HepG2 (cell line): ENCODE measurements at regions not wholly inside any gene's neighbourhood (a gene's known extent, or its start where the extent isn't known, plus 50 kb on each side); places are given as distances from the start of the nearest gene placed in this dataset.

ENCODE experiments used
- ATAC-seq: fragments of 200-7000 bp; cut with Tn5 transposase; 3 replicates; pipeline ENCODE4 v1.9.1; 2020; ENCODE audit warnings: mild to moderate bottlenecking, moderate library complexity
- BruUV-seq: library from RNA; stranded (reverse); fragments of 400-500 nt; replicated peaks from 2 replicates; lab custom pipeline; 2021; lab: Mats Ljungman, UMichigan
- CTCF ChIA-PET: fragments of 300-600 bp; formaldehyde crosslinking; extraction: SDS; loops from one replicate; lab custom pipeline; 2021; ENCODE audit warnings: low total read pairs, inconsistent platforms, low intra/inter-chr PET ratio; lab: Yijun Ruan, JAX
- POLR2A ChIA-PET: fragments of 350-600 bp; sonication (Branson Sonifier 250); formaldehyde crosslinking; loops from one replicate; lab custom pipeline; 2020; ENCODE audit warnings: antibody characterized with exemption, inconsistent platforms; lab: Yijun Ruan, JAX
- DNase-seq: peaks from one replicate; pipeline ENCODE4 v3.0.0-alpha.2; 2015; ENCODE audit warnings: low spot score
- FAIRE-seq: peaks from 3 replicates; lab custom pipeline; 2011; peaks lifted over from hg19 to GRCh38; lab: Jason Lieb, UNC
- H2AFZ ChIP-seq: one replicate; pipeline ENCODE4 v1.6.1; 2011; ENCODE audit warnings: low read length, inconsistent platforms
- H3K27ac ChIP-seq: fragments of 300-600 bp; 3 replicates; pipeline ENCODE4 v1.8.0; 2011; ENCODE audit warnings: mixed run types, mild to moderate bottlenecking, mixed read lengths, low read length, inconsistent platforms; ENCODE audit not compliant: insufficient read depth; ENCODE audit errors: extremely low read length
- H3K27me3 ChIP-seq, 2 experiments: fragments of 200-600 bp in 1 of 2; 2 replicates in 1 of 2; 3 replicates in 1 of 2; pipeline versions ENCODE4 v1.6.0 to v1.8.0; 2011; ENCODE audit warnings: low read length in 2 of 2, mild to moderate bottlenecking in 2 of 2, moderate library complexity in 2 of 2, inconsistent platforms in 1 of 2; ENCODE audit not compliant: insufficient read depth in 2 of 2, control insufficient read depth in 1 of 2
- H3K36me3 ChIP-seq, 2 experiments: fragments of 200-600 bp in 1 of 2; replicated peaks in 1 of 2; 2 replicates in 1 of 2; 3 replicates in 1 of 2; pipeline versions ENCODE4 v1.5.1 to v1.8.0; 2011; ENCODE audit warnings: low read length in 2 of 2, inconsistent platforms in 1 of 2; ENCODE audit not compliant: insufficient read depth in 2 of 2, control insufficient read depth in 1 of 2
- H3K4me1 ChIP-seq: 2 replicates; pipeline ENCODE4 v1.5.1; 2012; ENCODE audit warnings: low read length, inconsistent platforms; ENCODE audit not compliant: insufficient read depth
- H3K4me2 ChIP-seq: 2 replicates; pipeline ENCODE4 v1.6.0; 2011; ENCODE audit warnings: low read depth, low read length, inconsistent platforms
- H3K4me3 ChIP-seq, 3 experiments: fragments of 200-600 bp in 1 of 3; sonication (generic), shearing (Covaris generic) in 1 of 3; replicated peaks in 1 of 3; 2 replicates each; pipeline ENCODE4 v1.5.1; 2011 to 2016; ENCODE audit warnings: low read length in 3 of 3, inconsistent platforms in 2 of 3, low read depth in 2 of 3, mild to moderate bottlenecking in 2 of 3, control low read depth in 1 of 3, mixed read lengths in 1 of 3; ENCODE audit not compliant: insufficient read depth in 1 of 3
- H3K79me2 ChIP-seq: one replicate; pipeline ENCODE4 v1.6.1; 2011; ENCODE audit warnings: low read length, inconsistent platforms; ENCODE audit not compliant: insufficient read depth
- H3K9ac ChIP-seq: 2 replicates; pipeline ENCODE4 v1.6.0; 2011; ENCODE audit warnings: mild to moderate bottlenecking, low read depth, low read length, inconsistent platforms; ENCODE audit not compliant: insufficient read depth
- H3K9me3 ChIP-seq: 2 replicates; pipeline ENCODE4 v1.5.1; 2012; ENCODE audit warnings: mild to moderate bottlenecking, low read length
- H4K20me1 ChIP-seq: 2 replicates; pipeline ENCODE4 v1.6.0; 2011; ENCODE audit warnings: inconsistent platforms, mild to moderate bottlenecking, low read length, moderate library complexity; ENCODE audit not compliant: insufficient read depth
- BRF2 ChIP-seq: sonication (generic); formaldehyde crosslinking; IDR thresholded peaks from 2 replicates; pipeline ENCODE4 v1.8.1; 2022; ENCODE audit warnings: mild to moderate bottlenecking, missing genetic modification reagents
- CBX5 ChIP-seq: sonication (generic); formaldehyde crosslinking; IDR thresholded peaks from 2 replicates; pipeline ENCODE4 v1.4.0; 2020; ENCODE audit warnings: missing genetic modification reagents, borderline replicate concordance
- DMAP1 ChIP-seq: IDR thresholded peaks from 2 replicates; pipeline ENCODE4 v1.6.1; 2016
- DRAP1 ChIP-seq: IDR thresholded peaks from 2 replicates; pipeline ENCODE4 v1.6.1; 2016; ENCODE audit warnings: missing genetic modification reagents, missing compliant biosample characterization
- HNRNPLL ChIP-seq: fragments of 200-400 bp; formaldehyde crosslinking; IDR thresholded peaks from 2 replicates; pipeline ENCODE4 v1.6.1; 2017; ENCODE audit warnings: mild to moderate bottlenecking, low read depth, low read length; ENCODE audit not compliant: poor library complexity, severe bottlenecking
- JUND ChIP-seq: sonication (generic); formaldehyde crosslinking; IDR thresholded peaks from 2 replicates; pipeline ENCODE4 v1.8.0; 2022; ENCODE audit warnings: mild to moderate bottlenecking, missing genetic modification reagents
- KDM6A ChIP-seq: IDR thresholded peaks from 2 replicates; pipeline ENCODE4 v1.6.1; 2016; ENCODE audit warnings: low read depth
- MTF1 ChIP-seq: sonication (generic); formaldehyde crosslinking; IDR thresholded peaks from 2 replicates; pipeline ENCODE4 v1.5.0; 2020; ENCODE audit warnings: missing genetic modification reagents
- NCOA2 ChIP-seq: sonication (generic); formaldehyde crosslinking; IDR thresholded peaks from 2 replicates; pipeline ENCODE4 v1.8.0; 2022; ENCODE audit warnings: inconsistent platforms
- POGZ ChIP-seq: sonication (generic); formaldehyde crosslinking; IDR thresholded peaks from 2 replicates; pipeline ENCODE4 v1.4.0; 2020; ENCODE audit warnings: mild to moderate bottlenecking, missing genetic modification reagents
- PRDM15 ChIP-seq: sonication (generic); formaldehyde crosslinking; IDR thresholded peaks from 2 replicates; pipeline ENCODE4 v1.4.0; 2020; ENCODE audit warnings: missing genetic modification reagents
- STAG1 ChIP-seq: sonication (generic); formaldehyde crosslinking; IDR thresholded peaks from 2 replicates; pipeline ENCODE4 v1.4.0; 2020; ENCODE audit warnings: missing genetic modification reagents
- TFDP2 ChIP-seq: sonication (generic); formaldehyde crosslinking; IDR thresholded peaks from 2 replicates; pipeline ENCODE4 v1.4.0; 2020; ENCODE audit warnings: missing genetic modification reagents
- TGIF2 ChIP-seq: IDR thresholded peaks from 2 replicates; pipeline ENCODE4 v1.6.1; 2016; ENCODE audit warnings: control low read depth, missing compliant biosample characterization
- TMF1 ChIP-seq: sonication (generic); formaldehyde crosslinking; IDR thresholded peaks from 2 replicates; pipeline ENCODE4 v1.8.1; 2022; ENCODE audit warnings: low read depth, missing genetic modification reagents
- TOPORS ChIP-seq: sonication (generic); formaldehyde crosslinking; IDR thresholded peaks from 2 replicates; pipeline ENCODE4 v1.8.0; 2023; ENCODE audit warnings: mild to moderate bottlenecking, missing genetic modification reagents
- ZFP62 ChIP-seq: sonication (generic); formaldehyde crosslinking; IDR thresholded peaks from 2 replicates; pipeline ENCODE4 v1.4.0; 2020; ENCODE audit warnings: missing genetic modification reagents
- ZNF234 ChIP-seq: sonication (generic); formaldehyde crosslinking; conservative IDR thresholded peaks from 2 replicates; pipeline ENCODE4 v1.5.1; 2020; ENCODE audit warnings: mild to moderate bottlenecking, missing genetic modification reagents
- ZNF552 ChIP-seq: sonication (generic); formaldehyde crosslinking; IDR thresholded peaks from 2 replicates; pipeline ENCODE4 v1.9.0; 2022; ENCODE audit warnings: missing genetic modification reagents, mild to moderate bottlenecking, borderline replicate concordance
- ZNF598 ChIP-seq: sonication (generic); formaldehyde crosslinking; IDR thresholded peaks from 2 replicates; pipeline ENCODE4 v1.5.1; 2020; ENCODE audit warnings: mild to moderate bottlenecking, missing genetic modification reagents, borderline replicate concordance
- ZNF607 ChIP-seq: sonication (generic); formaldehyde crosslinking; IDR thresholded peaks from 2 replicates; pipeline ENCODE4 v1.5.1; 2020; ENCODE audit warnings: missing genetic modification reagents, mild to moderate bottlenecking, borderline replicate concordance
- ZNF644 ChIP-seq: IDR thresholded peaks from 2 replicates; pipeline ENCODE4 v1.6.1; 2016; ENCODE audit warnings: low read depth
- WGBS: methylation state at CpG from one replicate; pipeline ENCODE4 v1.1.6; 2017; ENCODE audit warnings: low lambda C conversion rate; 5-methylcytosine and 5-hydroxymethylcytosine counted together
- in situ Hi-C: cut with HindIII; loops from 2 replicates; pipeline ENCODE4 v1.10.0; 2017; ENCODE audit warnings: low pct_unique_long_range_greater_than_20kb; ENCODE audit not compliant: extremely low pct_ligation_motif_present
- intact Hi-C: fragments of 100-400 bp; cut with micrococcal nuclease; formaldehyde crosslinking; loops from one replicate; pipeline ENCODE4 v1.10.0; 2022; ENCODE audit not compliant: unreplicated experiment

- TF ChIP-seq DRAP1, result no peak
- TF ChIP-seq TGIF2 (CRISPR knock-in tag), result no peak
- no peak for TF ChIP-seq ZNF234
- TF ChIP-seq ZNF644 (CRISPR knock-in tag), result no peak
- TF ChIP-seq JUND (CRISPR knock-in tag), result no peak
- no peak for TF ChIP-seq TOPORS (CRISPR knock-in tag)
- no peak for TF ChIP-seq ZNF552 (CRISPR knock-in tag)
- no peak for TF ChIP-seq KDM6A
- no peak for TF ChIP-seq TFDP2
- no peak for TF ChIP-seq BRF2 (CRISPR knock-in tag)
- TF ChIP-seq, all 625 proteins: peak for 0
These were observed 388.0 kb downstream of the GPM6A start (continued) for GRCh38 chr4:175424111-175424510.

GRCh38 chr4:175427751-175428150 is 384.3 kb downstream of the GPM6A start:
- in situ Hi-C loops (no loop called here), intact Hi-C loops (no loop called here)
- Histone ChIP-seq H3K79me2 (no peaks in the 10 kb centered on the region), H3K4me3 (no peak overlapping the region), H3K9me3 (peaks cover 48% of the 10 kb centered on the region), H3K27me3 (no peaks in the 10 kb centered on the region), H3K4me2 (no peak overlapping the region), H3K36me3 (no peaks in the 10 kb centered on the region), H3K4me1 (no peaks in the 10 kb centered on the region), H3K9ac (no peak overlapping the region), H2AFZ (no peak overlapping the region), H3K27ac (no peak overlapping the region), H4K20me1 (no peaks in the 10 kb centered on the region)
- WGBS, result 87% methylated on average over 33 of the region's 44 CpGs
- no peak for DNase-seq
- no peak for ATAC-seq
- no peak for FAIRE-seq
- ChIA-PET CTCF (no interaction called here), POLR2A (no interaction called here)
- no TSS peak for BruUV-seq
- no peak for TF ChIP-seq ZNF607
- TF ChIP-seq PRDM15, result no peak
- TF ChIP-seq NCOA2, result no peak
- TF ChIP-seq HNRNPLL, result no peak
- TF ChIP-seq TMF1 (CRISPR knock-in tag), result no peak
- TF ChIP-seq CBX5, result no peak
- TF ChIP-seq MTF1, result no peak
- TF ChIP-seq DMAP1 (CRISPR knock-in tag), result no peak
- no peak for TF ChIP-seq POGZ (CRISPR knock-in tag)
- no peak for TF ChIP-seq STAG1 (CRISPR knock-in tag)
- no peak for TF ChIP-seq ZFP62
- no peak for TF ChIP-seq ZNF598 (CRISPR knock-in tag)
